ENCODE measurements at regions not wholly inside any gene's neighbourhood (a gene's known extent, or its start where the extent isn't known, plus 50 kb on each side); places are given as distances from the start of the nearest gene placed in this dataset.

- Histone ChIP-seq H3K4me3 (ENCODE audit: low read depth in 1 of 3, low read length in 3 of 3) (no peak overlapping the region), H3K27me3 (ENCODE audit: control insufficient read depth in 4 of 4, insufficient read depth in 4 of 4, low read length in 3 of 4) (no peaks in the 10 kb centered on the region), H3K9ac (ENCODE audit: low read depth in 1 of 2, low read length in 2 of 2) (no peak overlapping the region), H3K4me1 (ENCODE audit: control insufficient read depth in 4 of 4, insufficient read depth in 4 of 4, low read length in 3 of 4) (no peaks in the 10 kb centered on the region), H3K27ac (ENCODE audit: low read depth in 1 of 2, low read length in 2 of 2) (no peak overlapping the region), H3K36me3 (ENCODE audit: control insufficient read depth in 4 of 4, insufficient read depth in 3 of 4, low read depth in 1 of 4, low read length in 3 of 4) (no peaks in the 10 kb centered on the region), H3K9me3 (ENCODE audit: control insufficient read depth in 4 of 4, low read length in 3 of 4) (no peaks in the 10 kb centered on the region)
- WGBS = 65% methylated on average over 1 of the region's 1 CpG
- no peak for DNase-seq (ENCODE audit: low spot score)
- no peak for TF ChIP-seq HNF4A (conservative IDR thresholded peaks at IDR 0.05)
- TF ChIP-seq JUND (IDR thresholded peaks at IDR 0.05) = no peak
- TF ChIP-seq SP1 (IDR thresholded peaks at IDR 0.05) = no peak
- no peak for TF ChIP-seq FOXA1 (IDR thresholded peaks at IDR 0.05)
- TF ChIP-seq HNF4G (IDR thresholded peaks at IDR 0.05) = no peak
- no peak for TF ChIP-seq REST (IDR thresholded peaks at IDR 0.05)
- TF ChIP-seq FOXA2 (IDR thresholded peaks at IDR 0.05) = no peak
- no peak for TF ChIP-seq YY1 (IDR thresholded peaks at IDR 0.05)
- TF ChIP-seq TAF1 (conservative IDR thresholded peaks at IDR 0.05) = no peak
- TF ChIP-seq CTCF (IDR thresholded peaks at IDR 0.05; ENCODE audit: low read depth, low read length, missing input control) = no peak
- no peak for TF ChIP-seq ZBTB33 (IDR thresholded peaks at IDR 0.05)
- no peak for TF ChIP-seq GABPA (IDR thresholded peaks at IDR 0.05 in 1 of 2, conservative IDR thresholded peaks at IDR 0.05 in 1 of 2)
- no peak for TF ChIP-seq ATF3 (IDR thresholded peaks at IDR 0.05)
- TF ChIP-seq RAD21 (IDR thresholded peaks at IDR 0.05) = no peak
- TF ChIP-seq MAX (IDR thresholded peaks at IDR 0.05) = no peak
- TF ChIP-seq RXRA (IDR thresholded peaks at IDR 0.05) = no peak
- TF ChIP-seq NR2F2 (IDR thresholded peaks at IDR 0.05) = no peak
- TF ChIP-seq EGR1 (IDR thresholded peaks at IDR 0.05; ENCODE audit: low read depth in 2 of 2) = no peak
These were observed 384.4 kb upstream of the PCDH9 start for GRCh38 chr13:67614579-67614978.
